Thymus (tissue), 11 donors: ENCODE measurements at regions not wholly inside any gene's neighbourhood (a gene's known extent, or its start where the extent isn't known, plus 50 kb on each side); places are given as distances from the start of the nearest gene placed in this dataset.
A peak's percentile ranks its signal among the peaks of the same experiment; 100 is the strongest.
"Not testable (repeated sequence)": the region's sequence is repeated elsewhere in the genome, so short reads cannot be mapped to it uniquely, and the experiment has no call there.

ENCODE experiments used
- DNase-seq, 9 donors: peaks; one replicate each; pipeline ENCODE4 v3.0.0-alpha.2; 2013; ENCODE audit warnings: low spot score in 9 of 9, low read depth in 6 of 9, missing footprints in 1 of 9
- H3K27ac ChIP-seq, 2 donors: one replicate each; pipeline ENCODE4 v1.5.1; 2013; ENCODE audit warnings: control low read depth in 1 of 2, low read depth in 1 of 2, low read length in 1 of 2, mild to moderate bottlenecking in 1 of 2, moderate library complexity in 1 of 2
- H3K27me3 ChIP-seq, 2 donors: one replicate each; pipeline ENCODE4 v1.5.1; 2013; ENCODE audit warnings: low read length in 1 of 2; ENCODE audit not compliant: control insufficient read depth in 2 of 2, insufficient read depth in 1 of 2
- H3K36me3 ChIP-seq, 2 donors: one replicate each; pipeline ENCODE4 v1.5.1; 2013; ENCODE audit warnings: low read length in 1 of 2, mild to moderate bottlenecking in 1 of 2, moderate library complexity in 1 of 2; ENCODE audit not compliant: control insufficient read depth in 2 of 2, insufficient read depth in 2 of 2
- H3K4me1 ChIP-seq, 2 donors: one replicate each; pipeline ENCODE4 v1.5.1; 2013; ENCODE audit warnings: low read length in 2 of 2; ENCODE audit not compliant: control insufficient read depth in 2 of 2, insufficient read depth in 2 of 2
- H3K4me3 ChIP-seq, 2 donors: one replicate each; pipeline ENCODE4 v1.5.1; 2013; ENCODE audit warnings: low read length in 2 of 2, control low read depth in 1 of 2, mild to moderate bottlenecking in 1 of 2
- H3K9me3 ChIP-seq, 2 donors: one replicate each; pipeline ENCODE4 v1.5.1; 2013; ENCODE audit warnings: low read length in 1 of 2, mild to moderate bottlenecking in 1 of 2; ENCODE audit not compliant: control insufficient read depth in 2 of 2, insufficient read depth in 1 of 2
- WGBS: extraction: QIAGEN DNeasy Blood & Tissue Kit; methylation state at CpG from one replicate; pipeline ENCODE4 v1.1.7; 2013; 5-methylcytosine and 5-hydroxymethylcytosine counted together
- donor health status: healthy.

DNA sequence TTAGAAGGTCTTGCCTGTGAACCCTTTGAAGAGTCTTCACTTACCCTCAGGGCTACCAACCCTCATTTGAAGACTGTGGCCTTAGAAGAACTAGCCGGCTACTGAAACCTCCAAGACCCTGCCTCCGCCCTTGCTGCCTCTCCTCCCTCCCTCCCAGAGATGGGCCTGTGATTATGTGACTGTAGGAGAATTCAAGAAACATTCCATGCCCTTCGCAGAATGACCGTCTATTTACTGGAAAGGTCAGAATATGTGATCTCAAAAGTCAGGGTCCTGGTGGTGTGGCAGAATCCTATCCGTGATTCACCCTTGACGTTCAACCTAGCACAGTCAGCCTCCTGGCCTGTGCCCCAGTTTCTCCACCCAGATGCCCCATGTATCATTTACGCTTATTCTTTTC is 109.6 kb downstream of the CTNND1 start:
- no peak for DNase-seq
- no peak overlapping the region for H3K27ac ChIP-seq

DNA sequence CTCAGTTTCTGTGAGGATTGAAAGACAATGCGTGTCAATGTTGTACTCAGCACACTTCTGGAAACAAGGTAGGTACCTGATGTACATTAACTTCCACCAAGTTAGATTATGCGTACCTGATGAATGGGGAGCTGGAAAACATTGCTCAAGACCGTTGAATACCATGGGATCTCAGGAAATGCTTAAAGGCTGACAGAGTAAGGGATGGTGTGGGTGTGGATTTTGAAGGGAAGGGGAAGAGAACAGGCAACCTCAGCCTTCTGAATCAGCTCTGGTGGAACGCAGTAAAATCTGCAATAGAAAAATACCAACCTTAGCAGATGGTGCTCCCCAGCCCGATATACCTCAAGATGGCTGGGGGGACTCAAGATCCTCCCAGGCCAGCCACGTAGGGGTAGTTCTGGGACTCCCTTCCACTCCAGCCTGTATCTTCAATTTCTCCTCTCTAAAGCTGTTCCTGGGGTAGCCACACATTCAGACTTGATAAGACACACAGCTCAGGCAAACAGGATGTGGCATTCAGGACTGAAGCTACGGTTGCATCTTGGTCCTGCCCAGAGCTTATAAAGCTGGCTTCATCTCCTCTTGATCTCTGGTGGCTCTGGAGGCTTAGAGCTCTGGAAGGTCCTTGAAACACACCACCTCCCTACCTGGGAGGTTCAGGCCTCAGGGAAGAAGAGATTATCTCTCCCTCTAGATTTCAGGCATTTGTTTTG is 111.8 kb downstream of the CTNND1 start:
- Histone ChIP-seq H3K27me3 (no peaks in the 10 kb centered on the region), H3K36me3 (no peaks in the 10 kb centered on the region), H3K4me3 (no peak overlapping the region), H3K9me3 (no peaks in the 10 kb centered on the region), H3K4me1 (no peaks in the 10 kb centered on the region), H3K27ac (no peak overlapping the region)
- no peak for DNase-seq
- WGBS, result 72% methylated on average over 7 of the region's 7 CpGs

More for the DNA sequence above, 109.6 kb downstream of the CTNND1 start:
- no peaks in the 10 kb centered on the region for H3K36me3 ChIP-seq
- WGBS, result 96% methylated on average over 7 of the region's 7 CpGs
- no peaks in the 10 kb centered on the region for H3K27me3 ChIP-seq
- H3K4me1 ChIP-seq, result no peaks in the 10 kb centered on the region
- no peaks in the 10 kb centered on the region for H3K9me3 ChIP-seq
- no peak overlapping the region for H3K4me3 ChIP-seq

DNA sequence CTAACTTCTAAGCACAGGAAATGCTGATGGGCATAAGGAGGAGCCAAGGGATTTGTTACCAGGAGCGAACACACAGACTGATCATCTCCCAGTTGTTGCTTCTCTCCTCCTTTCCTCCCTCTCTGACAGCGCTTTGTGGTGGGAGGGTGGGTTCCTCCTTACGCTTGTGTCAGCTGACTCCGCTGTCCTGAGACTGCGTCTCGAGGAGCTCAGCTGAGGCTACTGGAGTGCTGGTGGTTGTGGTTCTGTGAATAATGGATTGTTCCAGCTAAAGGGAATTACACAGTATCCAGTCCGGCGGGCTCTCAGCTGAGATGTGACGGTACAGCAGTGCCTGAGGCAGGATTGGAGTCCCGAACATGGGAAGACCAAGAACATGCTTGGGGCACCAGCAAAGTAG is 113.4 kb downstream of the CTNND1 start:
- 84% methylated on average over 10 of the region's 10 CpGs for WGBS
- no peak for DNase-seq
- H3K27me3 ChIP-seq, result no peaks in the 10 kb centered on the region
- H3K27ac ChIP-seq, result no peak overlapping the region
- H3K4me3 ChIP-seq, result no peak overlapping the region
- H3K36me3 ChIP-seq, result no peaks in the 10 kb centered on the region
- no peaks in the 10 kb centered on the region for H3K9me3 ChIP-seq
- H3K4me1 ChIP-seq, result no peaks in the 10 kb centered on the region

DNA sequence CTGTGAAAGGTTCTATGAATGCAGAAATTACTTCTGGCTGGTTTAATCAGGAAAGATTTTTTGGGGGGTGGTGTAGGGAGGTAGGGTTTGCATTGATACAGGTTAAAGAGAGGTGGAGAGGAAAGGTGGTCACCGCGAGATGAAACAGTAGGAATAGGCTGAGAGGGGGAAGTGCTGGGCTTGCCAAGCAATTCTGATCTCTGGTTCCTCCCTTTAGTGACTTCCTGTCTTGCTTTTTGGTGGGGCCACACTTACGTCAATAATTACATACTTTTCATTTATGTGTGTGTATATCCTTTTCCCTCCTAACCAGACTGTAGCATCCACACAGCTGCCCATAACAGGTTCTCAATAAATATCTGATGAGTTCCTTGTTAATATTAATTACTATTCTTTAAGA is 120.0 kb downstream of the CTNND1 start:
- Histone ChIP-seq H3K27me3 (no peaks in the 10 kb centered on the region), H3K4me3 (no peak overlapping the region), H3K27ac (no peak overlapping the region), H3K36me3 (no peaks in the 10 kb centered on the region), H3K4me1 (no peaks in the 10 kb centered on the region), H3K9me3 (no peaks in the 10 kb centered on the region)
- 59% methylated on average over 3 of the region's 3 CpGs for WGBS
- DNase-seq, result no peak

DNA sequence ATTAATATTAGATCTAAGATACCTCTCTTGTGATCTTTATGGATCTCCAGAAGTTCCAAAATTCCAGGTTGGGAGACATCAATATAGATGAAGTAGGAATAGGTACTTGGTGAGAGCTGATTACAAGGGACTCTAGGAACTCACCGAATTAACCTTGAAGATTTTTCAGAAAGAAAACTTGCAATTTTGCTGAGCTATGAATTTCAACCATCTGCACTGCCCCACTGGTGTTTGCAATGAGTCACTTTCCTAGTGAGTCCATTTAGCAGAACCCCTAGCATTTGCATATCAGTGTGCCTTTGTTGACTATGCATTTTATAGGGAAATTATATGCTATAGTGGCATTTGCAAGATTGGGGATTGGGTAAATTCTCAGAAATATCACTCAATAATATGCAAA is 122.0 kb downstream of the CTNND1 start:
- 95% methylated on average over 1 of the region's 1 CpG for WGBS
- H3K4me3 ChIP-seq, result no peak overlapping the region
- no peaks in the 10 kb centered on the region for H3K4me1 ChIP-seq
- H3K9me3 ChIP-seq, result no peaks in the 10 kb centered on the region
- no peaks in the 10 kb centered on the region for H3K36me3 ChIP-seq
- no peak overlapping the region for H3K27ac ChIP-seq
- no peaks in the 10 kb centered on the region for H3K27me3 ChIP-seq
- DNase-seq, result no peak

DNA sequence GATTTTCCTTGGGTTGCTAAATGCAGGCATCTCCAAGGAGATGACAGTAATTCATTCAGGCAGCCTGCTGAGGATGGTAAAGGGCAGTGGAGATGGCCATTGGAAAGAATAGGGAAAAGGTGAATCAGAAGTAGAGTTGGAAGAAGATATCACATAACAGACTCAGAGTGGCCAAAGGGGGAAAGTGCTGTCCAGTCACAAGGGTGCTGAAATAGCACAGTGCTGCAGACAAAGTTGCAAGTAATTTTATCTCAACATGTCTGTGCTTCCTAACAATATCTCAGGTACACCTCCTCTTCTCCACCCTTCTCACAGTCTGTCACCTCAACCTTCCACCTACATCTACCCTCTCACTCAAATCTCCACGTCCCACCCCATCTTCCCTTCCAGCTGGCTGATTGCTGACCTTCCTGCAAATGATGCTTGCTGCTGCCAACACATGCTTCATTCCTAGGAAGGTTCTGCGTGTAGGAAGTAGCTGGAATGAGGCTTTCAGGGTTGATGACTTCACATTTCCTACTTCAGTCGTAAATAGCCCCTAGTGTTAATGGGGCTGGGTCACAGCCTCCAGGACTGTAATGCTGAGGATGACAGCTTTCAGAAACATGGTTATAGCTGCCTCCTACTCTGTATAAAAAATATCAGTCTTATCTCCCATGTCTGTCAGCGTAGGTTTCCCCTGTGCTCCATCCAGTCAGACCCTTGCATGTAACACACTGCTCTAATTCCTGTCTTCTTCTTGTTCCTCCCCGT is 123.9 kb downstream of the CTNND1 start:
- DNase-seq, result peak in 1 of 9 donors; percentile 6
- Histone ChIP-seq H3K36me3 (no peaks in the 10 kb centered on the region), H3K27me3 (no peaks in the 10 kb centered on the region), H3K9me3 (no peaks in the 10 kb centered on the region), H3K4me3 (no peak overlapping the region), H3K4me1 (no peaks in the 10 kb centered on the region), H3K27ac (no peak overlapping the region)
- WGBS, result 60% methylated on average over 5 of the region's 5 CpGs

DNA sequence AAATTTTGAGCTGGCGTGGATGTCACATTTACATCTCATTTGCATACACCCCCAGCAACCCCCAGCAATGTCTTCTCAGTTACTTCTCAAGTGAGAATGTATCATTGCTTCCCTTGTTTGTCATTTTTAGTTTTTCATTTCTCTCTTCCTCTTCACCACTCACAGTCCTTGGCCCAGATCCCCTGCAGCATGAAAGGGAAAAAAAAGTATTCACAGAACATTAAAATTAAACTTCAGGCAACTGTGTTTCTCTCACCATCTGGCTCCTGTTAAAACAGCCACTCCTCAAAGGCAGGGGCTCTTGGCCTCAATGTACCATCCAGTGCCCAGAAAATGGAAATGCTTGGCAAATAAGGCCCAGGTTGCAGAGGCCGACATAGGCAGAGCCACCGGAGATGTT is 126.8 kb downstream of the CTNND1 start:
- no peaks in the 10 kb centered on the region for H3K36me3 ChIP-seq
- no peak for DNase-seq
- WGBS, result 95% methylated on average over 3 of the region's 3 CpGs
- no peak overlapping the region for H3K27ac ChIP-seq
- H3K9me3 ChIP-seq, result no peaks in the 10 kb centered on the region
- no peak overlapping the region for H3K4me3 ChIP-seq
- H3K4me1 ChIP-seq, result no peaks in the 10 kb centered on the region
- no peaks in the 10 kb centered on the region for H3K27me3 ChIP-seq

DNA sequence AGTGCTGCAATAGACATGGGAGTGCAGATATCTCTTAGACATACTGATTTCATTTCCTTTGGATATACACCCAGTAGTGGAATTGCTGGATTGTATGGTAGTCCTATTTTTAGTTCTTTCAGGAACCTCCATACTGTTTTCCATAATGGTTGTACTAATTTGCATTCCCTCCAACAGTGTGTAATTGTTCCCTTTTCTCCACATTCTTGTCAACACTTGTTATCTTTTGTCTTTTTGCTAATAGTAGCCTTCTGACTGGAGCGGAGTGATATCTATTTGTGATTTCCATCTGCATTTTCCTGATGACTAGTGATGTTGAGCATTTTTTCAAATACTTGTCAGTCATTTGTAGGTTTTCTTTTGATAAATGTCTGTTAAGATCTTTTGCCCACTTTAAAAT is 128.9 kb downstream of the CTNND1 start:
- Histone ChIP-seq H3K9me3 (no peaks in the 10 kb centered on the region), H3K4me3 (no peak overlapping the region), H3K4me1 (no peaks in the 10 kb centered on the region), H3K27me3 (no peaks in the 10 kb centered on the region), H3K36me3 (no peaks in the 10 kb centered on the region), H3K27ac (no peak overlapping the region)
- 93% methylated on average over 1 of the region's 1 CpG for WGBS
- no peak for DNase-seq

DNA sequence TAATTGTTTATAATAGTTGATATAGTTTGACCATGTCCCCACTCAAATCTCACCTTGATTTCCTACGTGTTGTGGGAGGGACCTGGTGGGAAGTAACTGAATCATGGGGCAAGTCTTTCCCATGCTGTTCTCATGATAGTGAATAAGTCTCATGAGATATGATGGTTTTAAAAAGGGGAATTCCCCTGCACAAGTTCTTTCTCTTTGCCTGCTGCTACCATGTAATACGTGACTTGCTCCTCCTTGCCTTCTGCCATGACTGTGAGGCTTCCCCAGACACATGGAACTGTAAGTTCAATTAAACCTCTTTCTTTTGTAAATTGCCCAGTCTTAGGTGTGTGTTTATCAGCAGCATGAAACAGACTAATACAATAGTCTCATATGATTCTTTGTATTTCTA is 130.5 kb upstream of the OR9Q1 start:
- DNase-seq, result not testable (repeated sequence)
- 92% methylated on average over 2 of the region's 2 CpGs for WGBS

More for the DNA sequence above, 130.5 kb upstream of the OR9Q1 start:
- H3K4me3 ChIP-seq, H3K9me3 ChIP-seq, H3K27ac ChIP-seq, H3K4me1 ChIP-seq, H3K27me3 ChIP-seq, H3K36me3 ChIP-seq: not testable (repeated sequence)
